ENCODE measurements at regions not wholly inside any gene's neighbourhood (a gene's known extent, or its start where the extent isn't known, plus 50 kb on each side); places are given as distances from the start of the nearest gene placed in this dataset.
A peak's percentile ranks its signal among the peaks of the same experiment; 100 is the strongest.

GRCh38 chr2:236712961-236713673 is 143.5 kb downstream of the ACKR3 start:
- ChIA-PET CTCF (no interaction called here), POLR2A (ENCODE audit: low non-redundant PET) (no interaction called here)
- DNase-seq (ENCODE audit: low spot score): no peak
- no peak overlapping the region; the same call in 1 of the 2 replicates for H3K27ac ChIP-seq
- no peak for TF ChIP-seq CTCF (conservative IDR thresholded peaks at IDR 0.05; ENCODE audit: low read depth)

GRCh38 chr2:236714080-236714479 is 144.5 kb downstream of the ACKR3 start:
- H3K27ac ChIP-seq: 0 out of 2 replicates have a peak overlapping the region, but pooled peaks have one; percentile 18
- DNase-seq (ENCODE audit: low spot score): no peak
- POLR2A ChIA-PET (ENCODE audit: low non-redundant PET): no interaction called here

GRCh38 chr2:236715077-236715476 is 145.5 kb downstream of the ACKR3 start:
- POLR2A ChIA-PET (ENCODE audit: low non-redundant PET): no interaction called here
- CTCF ChIA-PET: no interaction called here
- TF ChIP-seq CTCF (conservative IDR thresholded peaks at IDR 0.05; ENCODE audit: low read depth): no peak
- DNase-seq (ENCODE audit: low spot score): no peak
- H3K27ac ChIP-seq: no peak overlapping the region; the same call in 1 of the 2 replicates

More at GRCh38 chr2:236714080-236714479, 144.5 kb downstream of the ACKR3 start:
- CTCF ChIA-PET: interaction anchor here (0.6 kb wide), 1 partner anchor 164 kb away, joined by 7 read pairs; no protein-coding TSS in a partner anchor
- no peak for TF ChIP-seq CTCF (conservative IDR thresholded peaks at IDR 0.05; ENCODE audit: low read depth)

GRCh38 chr2:236715491-236715961 is 145.9 kb downstream of the ACKR3 start:
- CTCF ChIA-PET: no interaction called here
- DNase-seq (ENCODE audit: low spot score): no peak

GRCh38 chr2:236717120-236717519 is 147.5 kb downstream of the ACKR3 start:
- ChIA-PET CTCF (no interaction called here), POLR2A (ENCODE audit: low non-redundant PET) (no interaction called here)
- H3K27ac ChIP-seq: no peak overlapping the region
- TF ChIP-seq CTCF (conservative IDR thresholded peaks at IDR 0.05; ENCODE audit: low read depth): no peak
- no peak for DNase-seq (ENCODE audit: low spot score)

More at GRCh38 chr2:236715491-236715961, 145.9 kb downstream of the ACKR3 start:
- POLR2A ChIA-PET (ENCODE audit: low non-redundant PET): no interaction called here
- TF ChIP-seq CTCF (conservative IDR thresholded peaks at IDR 0.05; ENCODE audit: low read depth): no peak
- H3K27ac ChIP-seq: no peak overlapping the region

- no peak for TF ChIP-seq CTCF (conservative IDR thresholded peaks at IDR 0.05; ENCODE audit: low read depth)
- no peak overlapping the region for H3K27ac ChIP-seq
- CTCF ChIA-PET: no interaction called here
- DNase-seq (ENCODE audit: low spot score): no peak
- POLR2A ChIA-PET (ENCODE audit: low non-redundant PET): no interaction called here
These were observed 148.1 kb downstream of the ACKR3 start for GRCh38 chr2:236717729-236718128.
